ENCODE measurements at regions not wholly inside any gene's neighbourhood (a gene's known extent, or its start where the extent isn't known, plus 50 kb on each side); places are given as distances from the start of the nearest gene placed in this dataset.

DNA sequence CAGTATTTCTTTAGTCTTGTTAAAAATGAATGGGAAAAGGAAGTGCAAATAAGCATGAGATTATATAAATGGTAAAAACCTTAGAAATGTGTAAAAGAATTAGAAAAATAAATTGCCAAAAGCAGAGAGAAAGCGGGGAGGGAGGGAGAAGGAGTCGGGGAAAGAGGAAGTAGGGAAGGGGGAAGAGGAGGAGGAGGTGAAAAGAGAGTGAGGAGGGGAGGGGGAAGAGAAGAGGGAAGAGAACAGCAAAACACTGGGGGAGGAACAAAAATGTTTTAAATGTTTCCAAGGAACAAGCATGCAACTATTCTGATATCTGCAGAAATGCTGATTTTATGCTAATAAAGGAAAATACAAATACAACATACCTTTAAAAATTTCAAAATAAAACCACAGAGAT is 317.5 kb downstream of the PIK3R1 start:
- FAIRE-seq (no peak), DNase-seq (ENCODE audit: low spot score) (no peak)

DNA sequence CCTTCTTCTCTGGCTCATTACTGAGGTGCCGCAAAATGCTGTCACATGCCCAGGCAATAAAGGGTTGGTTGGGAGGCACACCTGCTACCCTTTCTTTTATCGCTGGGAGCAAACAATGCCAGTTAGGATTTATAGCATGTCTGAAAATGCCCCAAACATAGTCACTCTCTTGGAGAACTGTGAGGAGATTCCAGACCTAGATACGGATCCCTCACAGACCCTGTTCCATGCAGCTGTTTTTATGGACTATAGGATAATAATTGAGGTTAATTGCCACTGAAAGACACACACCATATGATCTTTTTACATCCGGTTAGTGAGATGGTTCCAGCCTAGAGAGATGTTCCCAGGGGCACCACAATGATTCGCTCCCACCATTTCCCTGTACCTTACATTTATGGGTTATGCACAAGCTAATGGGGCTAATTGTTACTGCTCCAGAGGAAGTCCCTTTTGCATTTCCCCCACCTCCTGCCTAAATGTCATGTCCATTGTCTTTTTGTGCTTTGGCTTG is 318.1 kb downstream of the PIK3R1 start:
- DNase-seq (ENCODE audit: low spot score) (no peak), FAIRE-seq (no peak)

DNA sequence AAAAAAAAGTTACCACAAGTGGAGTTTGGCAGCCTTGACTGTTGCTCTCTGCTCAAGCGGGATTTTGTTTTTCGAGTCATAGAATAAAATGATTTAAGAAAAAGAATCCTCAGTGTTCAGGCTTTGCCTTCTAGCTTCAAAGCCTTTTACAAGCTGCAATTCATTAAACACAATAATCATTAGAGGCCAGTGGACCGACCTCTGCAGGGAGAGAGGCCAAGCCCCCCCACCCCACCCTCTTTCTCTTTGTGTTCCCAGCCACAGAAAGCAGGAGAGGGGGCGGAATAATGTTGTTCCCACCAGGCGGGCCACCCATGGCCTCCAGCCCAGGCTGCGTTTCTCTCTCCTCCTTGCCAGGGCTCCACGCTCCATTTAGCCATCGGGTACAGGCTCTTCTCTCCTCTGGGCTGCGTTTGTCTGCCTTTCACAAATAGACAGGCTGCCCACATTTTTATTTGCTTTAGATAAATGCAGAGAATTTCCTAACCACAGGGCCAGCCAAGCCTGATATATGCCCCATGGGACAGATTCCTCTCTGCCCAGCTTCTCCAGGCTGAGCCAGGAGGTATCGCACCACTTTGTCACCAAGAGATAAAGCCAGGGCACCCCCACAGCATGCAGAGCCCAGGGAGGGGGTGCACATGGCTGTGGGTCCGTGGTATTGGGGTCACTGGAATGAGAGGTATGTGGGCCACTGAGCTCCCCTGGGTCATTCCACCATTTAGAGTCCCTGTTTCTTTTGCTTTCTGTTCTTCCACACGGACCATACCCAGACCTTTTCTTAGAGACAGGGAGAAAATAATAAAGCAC is 318.8 kb downstream of the PIK3R1 start:
- no peak for FAIRE-seq
- DNase-seq (ENCODE audit: low spot score): peak; percentile 44

DNA sequence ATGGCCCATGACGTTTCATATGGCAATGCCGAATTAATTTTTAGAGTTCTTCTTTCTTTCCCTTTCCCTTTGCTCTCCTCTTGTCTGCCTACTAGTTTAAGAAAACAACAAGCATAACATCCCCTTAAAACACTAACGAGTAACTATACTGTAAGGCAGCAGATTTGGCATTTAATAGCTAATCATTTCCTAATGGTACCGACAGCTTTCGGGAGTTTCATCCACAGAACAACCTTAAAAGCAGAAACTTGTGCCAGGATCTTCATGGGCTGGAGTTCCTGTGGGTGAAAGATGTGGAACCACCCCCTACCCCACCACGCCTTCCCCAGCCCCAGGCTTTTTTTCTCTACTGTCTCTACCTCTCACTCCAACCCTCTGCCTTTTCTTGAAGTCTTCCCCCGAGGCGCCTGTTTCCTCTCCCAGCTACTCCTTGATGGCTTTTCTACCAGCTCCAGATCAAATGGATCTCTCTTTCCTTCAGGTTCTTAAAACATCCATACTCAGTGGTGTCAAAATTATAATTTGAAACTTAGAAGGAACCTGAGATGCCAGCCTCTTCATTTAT is 319.5 kb downstream of the PIK3R1 start:
- FAIRE-seq: no peak

DNA sequence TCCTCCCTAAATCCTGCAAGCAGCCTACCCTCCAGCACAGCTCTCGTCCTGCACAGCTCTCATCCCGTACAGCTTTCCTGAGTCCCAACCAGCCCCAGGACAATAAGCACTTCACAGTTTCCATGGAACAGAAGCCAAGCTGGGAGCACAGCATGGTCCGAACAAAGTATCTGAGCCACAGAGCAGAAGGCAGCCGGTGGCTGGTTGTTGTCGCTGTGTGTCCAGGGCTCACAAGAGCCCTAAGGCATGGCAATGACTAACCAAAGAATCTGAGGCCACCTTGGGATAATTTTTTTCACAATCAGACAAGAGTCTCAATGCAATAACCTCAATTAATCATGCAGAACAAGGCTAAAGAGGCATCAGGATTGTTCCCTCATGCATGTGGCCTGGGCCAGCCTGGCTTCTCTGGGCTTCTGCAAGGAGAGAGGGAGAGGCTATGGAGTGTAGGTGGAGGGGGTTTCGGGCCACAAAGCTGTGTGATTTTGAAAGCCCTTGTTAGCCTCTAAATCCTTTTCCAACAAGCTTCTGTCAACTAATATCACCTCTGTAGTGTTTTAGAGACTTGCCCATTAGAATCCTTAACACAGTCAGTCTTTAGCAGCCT is 323.4 kb downstream of the PIK3R1 start:
- DNase-seq (ENCODE audit: low spot score) (no peak), FAIRE-seq (no peak)

More for the DNA sequence above, 319.5 kb downstream of the PIK3R1 start:
- no peak for DNase-seq (ENCODE audit: low spot score)

DNA sequence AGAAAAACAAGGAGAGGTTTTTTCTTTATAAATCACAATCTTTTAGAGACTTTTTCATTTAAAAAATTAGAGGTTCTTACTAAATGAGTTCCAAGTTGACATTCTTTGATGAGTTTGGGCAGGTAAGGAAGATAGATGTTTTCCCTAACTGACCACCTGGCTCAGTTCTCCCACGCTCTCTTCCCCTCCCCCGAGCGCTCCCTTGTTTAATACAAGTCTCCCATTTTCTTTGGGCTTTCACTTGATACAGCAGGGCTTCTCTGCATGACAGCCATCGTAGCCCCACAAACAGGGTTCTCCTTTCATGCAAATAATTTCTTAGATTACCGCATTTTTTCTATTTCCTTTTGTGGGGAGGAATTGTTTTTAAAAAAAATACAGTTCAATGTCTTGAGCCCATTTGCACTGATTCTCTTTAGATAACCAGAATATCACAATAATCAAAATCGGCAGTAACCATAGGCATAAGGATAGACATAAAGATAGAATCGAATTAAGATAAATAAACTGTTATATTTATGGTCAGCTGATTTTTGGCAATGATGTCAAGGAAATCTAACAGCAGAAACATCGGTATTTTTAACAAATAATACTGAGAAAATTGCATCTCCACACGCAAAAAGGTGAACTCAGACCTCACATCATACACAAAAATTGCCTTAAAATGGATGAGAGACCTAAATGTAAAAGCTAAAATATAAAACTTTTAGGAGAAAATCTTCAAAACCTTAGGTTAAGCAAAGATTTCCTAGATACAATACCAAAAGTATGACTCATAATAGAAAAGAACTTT is 325.4 kb downstream of the PIK3R1 start:
- no peak for FAIRE-seq
- DNase-seq (ENCODE audit: low spot score): no peak

DNA sequence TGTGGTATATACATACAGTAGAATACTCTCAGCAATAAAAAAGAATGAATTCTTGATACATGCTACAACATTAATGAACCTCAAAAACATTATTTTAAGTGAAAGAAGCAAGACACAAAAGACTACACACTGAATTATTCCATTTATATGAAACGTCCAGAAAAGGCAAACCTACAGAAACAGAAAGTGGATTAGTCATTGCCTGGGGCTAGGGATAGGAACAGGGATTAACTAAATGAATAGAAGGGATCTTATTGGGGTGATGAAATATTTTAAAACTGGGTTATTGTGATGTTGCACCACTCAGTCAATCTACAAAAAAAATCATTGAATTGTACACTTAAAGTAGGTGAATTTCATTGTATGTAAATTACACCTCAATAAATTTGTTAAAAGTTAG is 326.7 kb downstream of the PIK3R1 start:
- no peak for FAIRE-seq
- no peak for DNase-seq (ENCODE audit: low spot score)

DNA sequence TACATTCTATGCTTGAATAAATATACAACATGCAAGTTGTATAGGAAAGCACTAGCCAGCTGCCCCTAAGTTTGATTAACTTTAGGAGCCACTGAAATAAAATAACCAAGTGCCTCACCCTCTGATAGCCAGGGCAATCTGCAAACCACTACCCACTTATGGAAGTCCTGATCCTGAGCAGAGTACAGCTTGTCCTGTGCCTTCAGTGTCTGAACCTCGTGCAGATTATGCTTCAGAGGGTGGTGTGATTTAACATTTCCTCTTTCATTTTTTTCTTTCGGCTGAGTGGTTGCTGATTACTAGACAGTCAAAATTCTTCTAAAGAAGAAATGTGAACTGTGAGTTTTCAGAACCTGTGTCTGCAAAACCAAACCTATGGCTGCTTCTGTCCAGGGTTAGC is 327.7 kb downstream of the PIK3R1 start:
- no peak for FAIRE-seq

DNA sequence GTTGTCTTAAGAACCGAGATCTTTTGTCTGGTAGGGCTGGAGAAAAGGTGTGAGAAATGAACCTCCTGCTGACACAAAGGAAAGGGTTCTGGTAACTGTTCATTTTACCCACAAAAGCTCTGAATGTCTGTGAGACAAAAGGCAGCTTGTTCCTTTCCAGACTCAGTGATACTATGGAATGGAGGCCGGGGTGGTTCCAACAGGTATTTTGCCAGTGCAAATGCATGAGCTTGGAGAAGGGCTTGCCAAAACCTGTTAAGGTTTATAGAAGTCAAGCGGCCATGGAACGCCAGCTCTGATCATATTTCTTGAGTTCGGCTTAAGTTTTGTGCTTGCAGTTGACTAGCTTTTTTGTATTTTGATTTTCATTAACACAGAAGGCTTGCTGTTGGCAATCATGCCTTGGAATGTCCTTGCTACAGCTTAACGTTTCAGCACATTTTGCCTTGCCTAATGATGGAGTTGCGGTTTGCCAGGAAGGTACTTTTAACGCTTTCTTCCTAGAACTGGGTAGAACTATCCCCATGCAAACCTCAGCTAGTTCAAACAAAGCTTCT is 328.6 kb downstream of the PIK3R1 start:
- no peak for FAIRE-seq
- DNase-seq (ENCODE audit: low spot score): no peak

More for the DNA sequence above, 327.7 kb downstream of the PIK3R1 start:
- no peak for DNase-seq (ENCODE audit: low spot score)

DNA sequence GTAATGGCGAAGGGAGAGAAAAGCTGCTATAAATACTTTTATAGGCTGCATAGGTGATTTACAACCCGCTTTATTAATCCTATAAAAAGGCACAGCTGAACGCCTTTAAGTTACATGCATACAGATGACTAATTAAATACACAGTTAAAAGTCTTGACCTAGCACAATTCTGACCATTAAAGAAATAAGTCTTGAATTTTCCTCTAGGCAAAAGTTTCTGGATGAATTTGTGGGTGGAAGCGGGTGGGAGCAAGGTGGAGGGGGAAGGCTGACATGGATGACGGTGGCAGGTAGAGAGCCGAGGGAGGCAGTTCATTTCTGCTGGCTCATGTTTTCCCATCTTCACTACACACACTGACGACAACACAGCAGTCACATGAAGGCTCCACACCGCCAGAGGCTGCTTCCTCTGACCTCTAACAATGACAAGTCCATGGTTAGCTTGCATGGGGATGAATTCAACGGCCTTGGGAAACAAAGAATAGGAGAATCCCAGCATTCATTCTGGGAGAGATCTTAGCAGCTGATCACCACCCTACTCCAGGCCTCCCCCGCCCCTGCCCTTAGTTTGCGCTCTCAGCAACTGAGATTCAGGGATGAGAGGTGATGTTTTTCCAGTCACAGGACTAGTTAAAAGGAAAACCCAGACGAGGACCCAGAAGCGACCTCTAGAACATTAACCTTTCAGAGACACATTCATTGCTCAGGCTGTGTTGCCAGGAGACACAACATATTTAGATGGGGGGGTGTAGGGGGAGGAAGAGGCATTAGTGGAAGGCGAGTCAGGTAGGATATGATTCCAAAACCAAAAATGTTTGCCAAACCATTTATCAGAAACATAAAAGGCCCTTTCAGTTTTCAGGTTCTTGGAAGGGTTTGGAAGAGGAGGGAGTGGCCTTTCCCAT is 329.3 kb downstream of the PIK3R1 start:
- no peak for DNase-seq (ENCODE audit: low spot score)
- FAIRE-seq: peak; percentile 13

DNA sequence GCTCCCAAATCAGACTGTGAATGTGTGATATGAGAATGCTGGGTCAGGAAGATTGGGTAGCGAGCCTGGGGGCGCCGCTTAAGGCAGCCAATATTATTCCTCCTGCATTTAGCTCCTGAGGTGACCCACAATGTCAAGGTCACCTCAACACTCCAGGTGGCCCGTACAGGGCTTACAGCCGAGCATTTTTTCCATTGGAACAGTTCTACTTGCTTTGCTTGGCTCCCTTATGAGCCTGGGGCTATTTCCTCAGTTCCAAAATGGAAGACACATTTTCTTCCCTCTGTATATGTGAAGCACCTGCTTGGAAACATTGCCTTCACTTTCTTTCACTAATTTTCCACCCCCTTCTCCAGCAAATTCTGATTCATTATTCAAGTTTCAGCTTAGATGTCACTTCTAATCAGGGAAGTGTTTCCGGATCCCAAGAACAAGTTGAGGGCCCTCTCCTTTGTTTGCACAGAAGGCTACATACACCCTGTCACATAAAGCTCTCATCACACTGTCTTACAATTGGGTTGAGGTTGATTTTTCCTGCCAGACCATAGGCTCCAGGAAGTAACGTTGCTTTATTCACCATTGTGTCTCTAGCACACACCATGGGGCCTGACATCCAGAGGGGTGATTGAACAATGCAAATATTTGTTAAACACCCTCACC is 330.2 kb downstream of the PIK3R1 start:
- DNase-seq (ENCODE audit: low spot score) (no peak), FAIRE-seq (no peak)

DNA sequence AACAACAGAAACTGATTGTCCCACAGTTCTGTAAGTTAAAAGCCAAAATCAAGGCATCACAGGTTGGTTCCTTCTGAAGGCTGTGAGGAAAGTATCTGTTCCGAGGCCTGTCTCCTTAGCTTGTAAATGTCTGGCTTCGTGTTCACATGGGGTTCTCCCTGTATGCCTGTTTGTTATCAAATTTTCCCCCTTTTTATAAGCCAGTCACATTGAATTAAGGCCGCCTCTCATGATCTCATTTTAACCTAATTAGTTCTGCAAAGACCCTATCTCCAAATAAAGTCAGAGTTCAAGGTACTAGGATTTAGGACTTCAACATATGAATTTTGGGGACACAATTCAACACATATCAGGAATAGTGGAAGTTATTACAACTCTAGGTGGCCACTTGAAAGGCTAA is 331.5 kb downstream of the PIK3R1 start:
- FAIRE-seq: no peak
- DNase-seq (ENCODE audit: low spot score): no peak

DNA sequence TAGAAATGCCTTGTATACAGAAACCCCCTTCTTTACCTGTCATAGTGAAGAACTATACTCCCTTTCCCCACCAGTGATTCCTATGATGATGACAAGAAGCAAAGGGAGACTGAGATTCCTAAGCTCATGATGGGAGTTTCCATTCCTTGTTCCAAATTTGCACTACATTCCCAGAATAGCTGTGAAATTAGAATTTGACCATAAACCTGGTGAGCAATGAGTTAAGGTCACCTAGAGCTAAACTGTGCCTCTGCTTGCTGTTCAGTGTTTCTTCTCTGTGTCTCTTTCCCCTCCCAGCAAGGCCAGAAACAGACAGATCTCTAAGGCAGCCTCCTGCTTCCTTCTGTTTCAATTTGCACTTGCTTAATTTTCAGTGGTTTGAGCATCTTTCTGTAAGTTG is 332.1 kb downstream of the PIK3R1 start:
- no peak for DNase-seq (ENCODE audit: low spot score)
- FAIRE-seq: no peak

DNA sequence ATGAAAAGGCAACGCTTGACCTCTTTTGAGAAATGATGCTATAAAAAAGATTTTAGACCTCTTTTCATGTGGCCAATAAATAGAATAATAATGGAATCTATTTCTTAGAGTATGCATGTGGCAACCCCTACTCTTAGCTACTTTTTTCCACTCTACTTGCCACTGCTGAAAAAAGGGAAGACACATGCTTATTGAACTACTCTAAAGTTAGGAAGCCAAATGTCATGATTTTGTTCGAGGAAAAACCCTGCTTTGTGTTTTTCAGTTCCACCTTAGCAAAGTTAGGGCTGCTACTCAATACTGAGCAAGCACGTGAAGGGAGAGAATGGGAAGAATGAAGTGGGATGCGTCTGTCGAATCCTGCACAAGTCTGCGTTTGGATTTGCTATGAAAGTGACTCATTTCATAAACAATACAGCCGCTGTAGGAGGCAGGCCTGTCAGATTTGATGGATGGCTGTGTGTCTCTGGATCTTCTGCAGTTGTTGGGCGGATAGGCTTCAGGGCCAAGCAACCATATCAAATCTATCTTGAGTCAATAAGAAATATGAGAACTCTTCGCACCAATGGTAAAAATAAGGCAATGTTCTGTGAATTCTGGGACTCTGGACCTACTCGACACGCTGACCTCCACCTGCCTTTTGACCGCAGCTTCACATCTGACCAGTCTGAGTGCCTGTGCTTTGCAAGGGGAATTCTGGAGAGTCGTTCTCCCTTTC is 333.6 kb downstream of the PIK3R1 start:
- DNase-seq (ENCODE audit: low spot score) (peak; percentile 78), FAIRE-seq (peak; percentile 81)

DNA sequence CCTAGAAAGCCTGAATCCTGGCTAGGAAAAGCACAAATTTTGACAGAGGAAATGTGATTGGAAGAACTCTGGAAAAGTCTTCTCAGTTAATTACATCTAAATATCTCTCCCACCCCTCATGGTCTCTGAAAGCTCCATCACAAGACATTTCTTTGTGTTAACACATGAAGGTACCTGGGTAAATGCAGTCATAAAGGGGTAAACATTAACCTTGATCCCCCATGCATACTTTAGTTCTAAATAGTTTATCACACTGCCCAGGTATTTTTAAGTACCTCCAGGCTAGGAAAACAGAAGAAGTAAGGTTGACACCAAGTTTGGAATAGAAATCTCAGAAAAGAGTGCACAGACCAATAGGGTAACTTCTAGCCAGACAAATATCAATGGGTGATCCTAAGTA is 334.5 kb downstream of the PIK3R1 start:
- no peak for FAIRE-seq
- DNase-seq (ENCODE audit: low spot score): no peak

DNA sequence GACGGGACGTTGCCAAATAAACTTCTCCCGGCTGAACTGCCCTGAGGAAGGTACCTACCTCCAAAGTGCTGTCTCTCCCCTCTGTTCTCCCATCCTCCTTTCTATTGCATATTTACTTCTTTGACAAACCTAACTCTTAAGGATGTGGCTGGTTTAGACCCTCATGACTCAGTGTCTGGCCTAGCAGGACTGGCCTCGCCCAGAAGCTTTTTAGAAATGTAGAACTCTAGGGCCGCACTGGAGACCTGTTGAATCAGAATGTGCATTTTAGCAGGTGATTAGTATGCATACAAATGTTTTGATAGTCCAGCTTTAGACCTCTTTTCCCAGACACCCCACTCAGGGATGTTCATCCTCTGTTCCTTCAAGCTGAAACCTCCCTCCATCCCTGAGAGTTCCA is 335.9 kb downstream of the PIK3R1 start:
- DNase-seq (ENCODE audit: low spot score) (no peak), FAIRE-seq (peak; percentile 53)

DNA sequence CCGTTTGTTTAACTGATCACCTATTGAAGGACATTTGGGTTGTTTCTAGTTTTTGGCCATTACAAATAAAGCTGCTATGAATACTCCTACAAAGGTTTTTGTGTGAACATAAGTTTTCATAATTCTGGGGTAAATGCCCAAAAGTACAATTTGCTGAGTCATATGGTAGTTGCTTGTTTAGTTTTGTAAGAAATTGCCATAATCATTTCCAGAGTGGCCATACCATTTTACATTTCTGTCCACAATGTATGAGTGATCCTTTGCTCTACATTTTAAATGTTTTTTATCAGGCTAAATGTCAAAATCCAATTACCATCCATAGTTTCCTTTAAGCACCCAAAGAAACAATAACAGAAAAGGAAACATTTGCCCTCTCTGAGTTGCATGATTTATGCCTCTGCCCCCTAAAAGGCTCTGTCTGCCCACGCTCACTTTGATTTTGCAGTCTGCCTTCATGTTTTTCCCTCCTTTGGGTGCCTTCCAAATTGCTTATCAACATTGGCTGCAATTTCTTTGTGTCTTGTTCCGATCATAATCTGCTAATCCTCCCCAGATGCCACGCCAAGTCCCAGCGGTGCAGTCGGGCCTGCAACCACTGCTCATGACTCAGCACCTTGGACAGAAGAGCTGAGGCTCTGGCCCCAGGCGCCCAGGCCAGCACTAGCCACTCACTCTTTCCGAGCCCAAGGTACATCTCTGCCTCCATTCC is 339.2 kb downstream of the PIK3R1 start:
- FAIRE-seq: no peak
- peak; percentile 66 for DNase-seq (ENCODE audit: low spot score)

DNA sequence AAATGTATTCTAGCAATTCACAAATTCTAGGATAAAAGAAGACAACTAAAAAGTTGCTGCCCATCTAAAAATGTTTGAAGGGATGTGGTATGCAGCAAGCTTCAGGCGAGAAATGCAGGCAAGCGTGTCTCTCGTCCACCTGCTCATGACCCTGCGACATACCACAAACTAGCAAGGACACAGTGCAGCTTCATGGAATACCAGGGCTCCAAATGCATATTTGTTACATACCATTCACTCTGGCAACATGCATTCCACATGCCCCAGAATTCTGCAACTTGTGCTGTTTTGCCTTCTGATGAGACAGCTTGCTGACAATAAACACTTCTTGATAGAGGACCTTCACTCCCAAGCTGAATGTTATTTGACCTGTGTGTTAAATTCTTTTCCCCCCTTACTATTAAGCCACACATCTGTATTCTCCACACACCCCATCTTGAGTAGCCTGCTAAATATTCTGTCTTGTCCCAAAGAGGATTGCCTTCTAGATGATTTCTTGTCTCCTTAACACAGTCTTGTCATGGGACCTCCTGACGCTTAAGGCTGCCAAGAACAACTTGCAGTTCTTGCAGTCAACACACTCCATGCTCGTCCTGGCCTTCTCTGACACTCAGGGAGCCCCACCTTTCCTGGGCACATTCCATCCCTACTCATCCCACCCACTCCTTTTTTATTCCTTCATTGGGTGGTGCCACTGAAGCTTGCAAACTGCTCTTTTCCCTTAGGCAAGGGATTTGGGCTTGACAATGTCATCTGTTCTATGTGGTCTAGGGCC is 340.5 kb downstream of the PIK3R1 start:
- FAIRE-seq (peak; percentile 30), DNase-seq (ENCODE audit: low spot score) (no peak)
